ENCODE measurements at regions not wholly inside any gene's neighbourhood (a gene's known extent, or its start where the extent isn't known, plus 50 kb on each side); places are given as distances from the start of the nearest gene placed in this dataset.

DNA sequence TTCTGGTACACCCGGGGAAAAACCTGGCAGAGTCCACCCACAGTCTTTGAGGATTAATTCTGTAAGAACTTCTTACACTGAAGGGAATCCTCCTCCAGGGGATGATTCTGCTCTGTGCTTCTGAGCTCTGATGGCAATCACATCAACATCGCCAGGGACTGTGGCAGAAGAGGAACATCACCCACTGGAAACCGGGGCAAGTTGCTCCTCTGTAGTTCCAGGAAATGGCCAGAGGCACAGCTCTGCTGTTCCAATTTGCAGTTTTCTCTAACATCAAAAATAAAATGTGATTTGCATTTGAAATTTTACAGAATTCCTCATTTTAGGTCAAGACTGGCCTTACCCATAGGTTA is 207.6 kb downstream of the DAD1 start:
- intact Hi-C loops (cut with DNase I) = no loop called here
- no peak for TF ChIP-seq POLR2A (IDR thresholded peaks at IDR 0.05)
- no peak for TF ChIP-seq CTCF (IDR thresholded peaks at IDR 0.05)
- no peak for TF ChIP-seq POLR2AphosphoS5 (IDR thresholded peaks at IDR 0.05; ENCODE audit: insufficient read depth in 1 of 2, low read depth in 1 of 2)
- no peak for DNase-seq (ENCODE audit: extremely low spot score in 2 of 2)
- H3K27ac ChIP-seq = no peak overlapping the region
- no peaks in the 10 kb centered on the region for H3K36me3 ChIP-seq
- H3K4me1 ChIP-seq = no peaks in the 10 kb centered on the region
- H3K4me3 ChIP-seq = no peak overlapping the region
- no peaks in the 10 kb centered on the region for H3K27me3 ChIP-seq
- H3K9me3 ChIP-seq = no peaks in the 10 kb centered on the region

DNA sequence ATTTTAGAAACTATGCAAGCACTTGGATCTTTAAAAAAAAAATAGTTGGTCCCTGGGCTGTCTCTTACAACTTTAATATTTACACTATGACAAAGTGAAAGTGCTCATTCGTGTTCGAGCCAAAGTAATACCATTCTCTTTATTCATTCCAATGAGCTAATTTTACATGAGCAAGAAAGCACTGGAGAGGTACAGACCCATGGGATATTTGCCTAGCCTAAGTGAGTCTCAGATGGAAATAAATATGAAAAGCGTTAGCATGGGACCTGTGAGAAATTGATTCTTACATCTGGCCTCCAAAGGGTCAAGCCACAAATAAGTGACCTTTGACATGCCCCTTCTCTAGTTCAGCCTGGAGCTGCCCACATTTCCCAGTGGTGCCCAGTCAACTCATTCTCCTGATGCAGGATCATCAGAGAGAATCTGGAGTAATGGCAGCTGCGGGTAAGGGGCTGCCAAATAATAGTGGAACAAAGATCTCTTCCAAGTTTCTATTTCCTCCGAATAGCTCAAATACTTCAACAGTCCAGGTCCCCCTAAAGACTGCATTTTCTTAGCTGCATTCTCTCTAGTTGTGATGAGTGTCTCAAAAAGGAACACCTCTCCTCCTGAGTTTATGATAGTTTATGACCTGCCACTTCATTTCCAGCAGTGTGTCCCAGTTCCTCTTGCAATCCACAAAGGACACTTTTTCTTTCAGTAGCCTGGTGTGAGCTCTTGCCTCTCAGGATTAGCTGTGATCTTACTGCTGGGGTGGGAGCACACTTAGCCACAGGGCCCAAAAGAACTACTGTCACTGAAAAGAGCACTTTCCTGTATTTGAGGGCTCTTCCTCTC is 208.2 kb downstream of the DAD1 start:
- no peaks in the 10 kb centered on the region for H3K27me3 ChIP-seq
- no peak overlapping the region for H3K27ac ChIP-seq
- no peaks in the 10 kb centered on the region for H3K4me1 ChIP-seq
- DNase-seq (ENCODE audit: extremely low spot score in 2 of 2) = no peak
- TF ChIP-seq CTCF (IDR thresholded peaks at IDR 0.05) (no peak), POLR2AphosphoS5 (IDR thresholded peaks at IDR 0.05; ENCODE audit: insufficient read depth in 1 of 2, low read depth in 1 of 2) (no peak), POLR2A (IDR thresholded peaks at IDR 0.05) (no peak)
- H3K36me3 ChIP-seq = no peaks in the 10 kb centered on the region
- no peaks in the 10 kb centered on the region for H3K9me3 ChIP-seq
- no peak overlapping the region for H3K4me3 ChIP-seq
- intact Hi-C loops (cut with DNase I) = no loop called here

DNA sequence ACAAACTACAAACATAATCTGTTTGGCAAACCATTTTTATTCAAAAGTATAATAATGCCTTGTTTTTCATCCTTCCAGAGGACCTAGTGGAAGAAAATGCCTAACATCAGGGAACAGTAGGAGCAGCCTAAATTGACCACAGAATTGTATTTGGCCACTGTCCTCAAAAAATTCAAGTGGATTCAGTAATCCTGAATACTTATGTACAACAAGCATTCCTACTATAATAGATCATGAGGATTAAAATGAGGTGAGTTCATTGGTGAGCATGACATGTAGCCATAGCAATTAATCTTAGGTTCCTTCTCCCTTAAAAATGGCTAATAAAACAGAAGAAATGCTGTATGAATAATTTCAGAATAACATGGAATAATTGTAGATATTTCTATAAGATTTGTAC is 209.3 kb downstream of the DAD1 start:
- DNase-seq (ENCODE audit: extremely low spot score in 2 of 2) = no peak
- no peaks in the 10 kb centered on the region for H3K36me3 ChIP-seq
- no peak for TF ChIP-seq POLR2A (IDR thresholded peaks at IDR 0.05)
- TF ChIP-seq POLR2AphosphoS5 (IDR thresholded peaks at IDR 0.05; ENCODE audit: insufficient read depth in 1 of 2, low read depth in 1 of 2) = no peak
- TF ChIP-seq CTCF (IDR thresholded peaks at IDR 0.05) = no peak
- no peaks in the 10 kb centered on the region for H3K4me1 ChIP-seq
- intact Hi-C loops (cut with DNase I) = no loop called here
- no peaks in the 10 kb centered on the region for H3K9me3 ChIP-seq
- no peaks in the 10 kb centered on the region for H3K27me3 ChIP-seq
- no peak overlapping the region for H3K4me3 ChIP-seq
- H3K27ac ChIP-seq = no peak overlapping the region

DNA sequence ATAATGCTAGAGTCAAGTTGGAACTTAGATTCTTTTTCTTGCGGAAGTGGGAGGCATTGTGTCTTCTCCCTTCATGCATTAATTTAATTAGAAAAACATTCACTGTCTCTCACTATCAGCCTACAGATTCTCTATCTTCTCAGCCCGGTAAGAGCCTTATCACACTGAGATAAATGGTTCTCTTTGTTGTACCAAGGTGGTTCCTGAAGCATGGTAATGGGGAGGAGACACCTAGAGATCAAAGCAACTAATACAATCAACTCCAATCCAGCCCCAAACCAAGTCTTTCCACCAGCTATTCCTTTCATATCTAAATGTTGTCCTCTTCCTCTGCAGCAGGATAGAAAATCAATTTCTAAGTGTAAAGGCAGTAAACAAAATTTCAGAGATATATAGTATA is 210.8 kb downstream of the DAD1 start:
- intact Hi-C loops (cut with DNase I) = no loop called here
- no peaks in the 10 kb centered on the region for H3K27me3 ChIP-seq
- H3K9me3 ChIP-seq = no peaks in the 10 kb centered on the region
- no peak for DNase-seq (ENCODE audit: extremely low spot score in 2 of 2)
- H3K27ac ChIP-seq = no peak overlapping the region
- H3K4me3 ChIP-seq = no peak overlapping the region
- H3K4me1 ChIP-seq = no peaks in the 10 kb centered on the region
- TF ChIP-seq POLR2A (IDR thresholded peaks at IDR 0.05) = no peak
- H3K36me3 ChIP-seq = no peaks in the 10 kb centered on the region

DNA sequence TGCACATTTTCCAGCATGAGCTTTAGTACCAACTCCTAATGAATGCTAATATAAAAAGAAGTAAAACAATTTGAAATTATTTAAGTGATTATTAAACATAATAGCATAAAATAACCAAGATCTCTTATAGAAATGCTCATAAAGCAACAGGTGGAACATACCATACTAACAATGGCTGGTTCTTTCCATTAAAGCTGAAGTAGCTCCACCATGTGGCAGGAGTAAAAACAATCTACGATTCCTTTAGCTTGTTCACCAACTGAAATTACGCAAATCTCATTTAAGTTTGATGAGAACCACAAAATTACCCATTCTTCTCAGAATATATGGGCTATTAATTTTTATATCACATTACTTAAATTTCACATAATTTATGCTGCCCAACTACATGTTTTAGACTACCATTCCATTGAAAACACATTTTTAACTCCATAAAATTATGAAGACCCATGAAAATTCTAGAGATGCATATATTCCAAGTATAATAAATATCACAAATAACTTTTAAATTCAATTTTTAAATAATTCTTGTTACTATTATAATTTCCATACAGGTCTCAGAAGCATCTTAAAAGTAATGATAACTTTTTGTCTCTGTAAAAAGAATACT is 213.6 kb downstream of the DAD1 start:
- Histone ChIP-seq H3K4me1 (peaks cover 7% of the 10 kb centered on the region), H3K4me3 (no peak overlapping the region), H3K27ac (no peak overlapping the region), H3K36me3 (no peaks in the 10 kb centered on the region), H3K27me3 (no peaks in the 10 kb centered on the region), H3K9me3 (no peaks in the 10 kb centered on the region)
- DNase-seq (ENCODE audit: extremely low spot score in 2 of 2) = no peak
- intact Hi-C loops (cut with DNase I) = no loop called here
- TF ChIP-seq POLR2AphosphoS5 (IDR thresholded peaks at IDR 0.05; ENCODE audit: insufficient read depth in 1 of 2, low read depth in 1 of 2) (peak in 1 of 2 donors; percentile 11), POLR2A (IDR thresholded peaks at IDR 0.05) (no peak), CTCF (IDR thresholded peaks at IDR 0.05) (peak; percentile 22 to 53 (median 42))

Data from vagina (tissue), 2 donors.